Karpas-422 (cell line): ENCODE measurements at regions not wholly inside any gene's neighbourhood (a gene's known extent, or its start where the extent isn't known, plus 50 kb on each side); places are given as distances from the start of the nearest gene placed in this dataset.
A peak's percentile ranks its signal among the peaks of the same experiment; 100 is the strongest.

Experiments
- DNase-seq: peaks from one replicate; pipeline ENCODE4 v3.0.0-alpha.2; 2015
- H2AFZ ChIP-seq: fragments of 200-600 bp; sonication (generic); 2 replicates; pipeline ENCODE4 v1.6.1; 2014; ENCODE audit warnings: antibody characterized with exemption, low read length, mixed read lengths
- H3K27ac ChIP-seq: fragments of 200-600 bp; sonication (generic); 2 replicates; pipeline ENCODE4 v1.5.1; 2014; ENCODE audit warnings: mild to moderate bottlenecking, low read length, moderate library complexity
- H3K27me3 ChIP-seq: fragments of 200-600 bp; sonication (generic); 2 replicates; pipeline ENCODE4 v1.6.1; 2014; ENCODE audit warnings: low read length, mixed read lengths
- H3K36me3 ChIP-seq: fragments of 200-600 bp; sonication (generic); 2 replicates; pipeline ENCODE4 v1.6.1; 2014; ENCODE audit warnings: low read length, mixed read lengths; ENCODE audit not compliant: insufficient read depth
- H3K4me1 ChIP-seq: fragments of 200-600 bp; sonication (generic); 2 replicates; pipeline ENCODE4 v1.6.1; 2014; ENCODE audit warnings: mild to moderate bottlenecking, low read length, mixed read lengths
- H3K4me2 ChIP-seq: fragments of 200-600 bp; sonication (generic); 2 replicates; pipeline ENCODE4 v1.6.1; 2014; ENCODE audit warnings: low read length, low read depth, mild to moderate bottlenecking; ENCODE audit not compliant: poor library complexity, severe bottlenecking
- H3K4me3 ChIP-seq: fragments of 200-600 bp; sonication (generic); 2 replicates; pipeline ENCODE4 v1.5.1; 2014; ENCODE audit warnings: mild to moderate bottlenecking, antibody characterized with exemption, low read length, mixed read lengths
- H3K79me2 ChIP-seq: fragments of 200-600 bp; sonication (generic); 2 replicates; pipeline ENCODE4 v1.6.1; 2014; ENCODE audit warnings: mild to moderate bottlenecking, low read length, mixed read lengths
- H3K9ac ChIP-seq: fragments of 200-600 bp; sonication (generic); 2 replicates; pipeline ENCODE4 v1.6.0; 2014; ENCODE audit warnings: low read length
- H3K9me2 ChIP-seq: fragments of 200-600 bp; sonication (generic), shearing (Covaris generic); replicated peaks from 2 replicates; pipeline ENCODE4 v1.6.0; 2014; ENCODE audit warnings: mild to moderate bottlenecking, low read length, moderate library complexity; ENCODE audit not compliant: insufficient read depth
- H3K9me3 ChIP-seq: fragments of 300-700, 200-600 bp; sonication (generic); 2 replicates; pipeline ENCODE4 v1.6.1; 2014; ENCODE audit warnings: low read length, mixed read lengths
- H4K20me1 ChIP-seq: fragments of 200-600 bp; sonication (generic); 2 replicates; pipeline ENCODE4 v1.6.1; 2014; ENCODE audit warnings: mild to moderate bottlenecking, antibody characterized with exemption, low read length, low read depth; ENCODE audit not compliant: insufficient read depth

DNA sequence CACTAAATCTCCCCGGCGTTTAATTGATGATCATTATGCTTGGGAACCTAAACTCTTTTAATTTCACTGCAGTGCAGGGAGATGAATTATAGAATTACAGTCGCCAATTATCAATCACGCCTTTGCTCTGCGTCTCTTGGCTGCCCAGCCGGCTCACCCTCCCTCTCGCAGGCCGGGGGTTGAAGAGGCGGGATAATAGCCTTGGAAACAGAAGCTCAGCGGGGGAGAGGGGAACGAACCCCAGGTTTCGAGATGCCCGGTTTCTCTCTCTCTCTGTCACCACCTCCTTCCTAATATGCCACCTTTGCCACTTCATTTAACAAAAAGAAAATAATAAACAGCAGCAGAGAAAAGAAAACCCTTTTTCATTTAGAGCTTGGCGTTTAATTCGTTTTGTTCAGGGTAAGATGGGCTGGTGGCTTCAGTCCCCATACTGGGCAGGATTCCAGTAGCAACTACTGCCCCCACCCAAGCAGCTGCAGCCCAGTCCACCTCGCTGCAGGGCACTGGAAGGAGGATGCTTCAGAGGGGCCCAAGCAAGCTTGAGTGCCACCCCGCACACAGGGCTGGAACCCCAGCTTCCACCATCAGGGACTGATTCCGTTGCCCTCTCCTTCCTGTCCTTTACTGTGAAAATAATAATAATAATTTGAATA, 271.7 kb downstream of the BUD13 start:
- no peak overlapping the region for H3K9ac ChIP-seq
- no peak overlapping the region for H3K4me3 ChIP-seq
- no peaks in the 10 kb centered on the region for H3K9me3 ChIP-seq
- H4K20me1 ChIP-seq, result no peaks in the 10 kb centered on the region
- H2AFZ ChIP-seq, result no peak overlapping the region
- no peak for DNase-seq
- H3K9me2 ChIP-seq, result no peaks in the 10 kb centered on the region
- no peaks in the 10 kb centered on the region for H3K4me1 ChIP-seq
- no peak overlapping the region for H3K4me2 ChIP-seq
- no peaks in the 10 kb centered on the region for H3K36me3 ChIP-seq
- H3K27me3 ChIP-seq, result no peaks in the 10 kb centered on the region
- H3K79me2 ChIP-seq, result no peaks in the 10 kb centered on the region
- no peak overlapping the region for H3K27ac ChIP-seq

GRCh38 chr11:116500026-116500946, 272.5 kb downstream of the BUD13 start:
- H3K9me2 ChIP-seq, result no peaks in the 10 kb centered on the region
- no peaks in the 10 kb centered on the region for H3K36me3 ChIP-seq

DNA sequence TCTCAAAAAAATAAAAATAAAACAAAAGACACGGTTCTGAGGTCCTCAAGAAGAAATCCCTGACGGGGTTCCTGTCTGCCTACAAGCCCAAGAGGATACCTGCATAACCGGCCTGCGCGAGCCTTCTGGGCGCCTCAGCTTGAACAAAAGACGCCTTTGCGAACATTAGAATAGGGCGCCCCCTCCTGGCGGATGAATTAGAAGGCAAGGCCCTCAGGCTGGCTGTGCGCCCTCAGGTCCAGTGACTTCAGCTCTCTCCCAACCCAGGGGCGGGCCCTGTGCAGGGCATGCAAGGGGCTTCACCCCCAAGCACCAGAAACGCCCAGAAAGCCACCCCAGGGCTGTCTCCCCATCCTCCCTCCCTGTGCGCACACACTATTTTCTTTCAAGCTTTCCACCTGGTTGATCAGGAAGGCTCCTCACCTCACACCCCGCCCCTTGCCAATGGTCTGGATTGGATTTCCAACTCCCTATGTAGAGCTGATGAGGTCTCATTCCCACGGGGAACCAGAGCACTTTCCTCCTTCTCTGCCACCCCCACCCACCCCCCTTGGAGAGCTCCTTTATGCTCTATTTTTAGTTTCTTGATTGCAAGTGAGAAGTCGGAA, 273.3 kb downstream of the BUD13 start:
- Histone ChIP-seq H4K20me1 (no peaks in the 10 kb centered on the region), H3K27ac (no peak overlapping the region), H3K27me3 (no peaks in the 10 kb centered on the region), H3K4me3 (no peak overlapping the region), H3K9me2 (no peaks in the 10 kb centered on the region), H3K79me2 (no peaks in the 10 kb centered on the region), H2AFZ (no peak overlapping the region), H3K9me3 (no peaks in the 10 kb centered on the region), H3K4me1 (no peaks in the 10 kb centered on the region), H3K36me3 (no peaks in the 10 kb centered on the region), H3K9ac (no peak overlapping the region), H3K4me2 (no peak overlapping the region)
- DNase-seq, result peak; percentile 82

More at GRCh38 chr11:116500026-116500946, 272.5 kb downstream of the BUD13 start:
- no peak overlapping the region for H3K27ac ChIP-seq
- no peak for DNase-seq
- no peaks in the 10 kb centered on the region for H3K79me2 ChIP-seq
- no peaks in the 10 kb centered on the region for H3K9me3 ChIP-seq
- no peak overlapping the region for H3K4me2 ChIP-seq
- H4K20me1 ChIP-seq, result no peaks in the 10 kb centered on the region
- H3K27me3 ChIP-seq, result no peaks in the 10 kb centered on the region
- no peak overlapping the region for H2AFZ ChIP-seq
- H3K9ac ChIP-seq, result no peak overlapping the region
- no peak overlapping the region for H3K4me3 ChIP-seq
- H3K4me1 ChIP-seq, result no peaks in the 10 kb centered on the region

- H3K27ac ChIP-seq, result no peak overlapping the region
- H3K36me3 ChIP-seq, result no peaks in the 10 kb centered on the region
- H3K4me2 ChIP-seq, result no peak overlapping the region
- H3K79me2 ChIP-seq, result no peaks in the 10 kb centered on the region
- no peak overlapping the region for H2AFZ ChIP-seq
- no peaks in the 10 kb centered on the region for H3K9me2 ChIP-seq
- no peaks in the 10 kb centered on the region for H3K4me1 ChIP-seq
- no peaks in the 10 kb centered on the region for H3K9me3 ChIP-seq
- H3K27me3 ChIP-seq, result no peaks in the 10 kb centered on the region
- H3K9ac ChIP-seq, result no peak overlapping the region
- DNase-seq, result no peak
- no peaks in the 10 kb centered on the region for H4K20me1 ChIP-seq
- no peak overlapping the region for H3K4me3 ChIP-seq
Observed at GRCh38 chr11:116498161-116498560, 274.6 kb downstream of the BUD13 start.

GRCh38 chr11:116492600-116492999, 280.2 kb downstream of the BUD13 start:
- Histone ChIP-seq H3K36me3 (no peaks in the 10 kb centered on the region), H3K27me3 (no peaks in the 10 kb centered on the region), H3K4me2 (no peak overlapping the region), H3K9me2 (no peaks in the 10 kb centered on the region), H3K79me2 (no peaks in the 10 kb centered on the region), H3K9me3 (no peaks in the 10 kb centered on the region), H4K20me1 (no peaks in the 10 kb centered on the region), H2AFZ (no peak overlapping the region), H3K4me1 (no peaks in the 10 kb centered on the region), H3K4me3 (no peak overlapping the region), H3K9ac (no peak overlapping the region), H3K27ac (no peak overlapping the region)
- no peak for DNase-seq

DNA sequence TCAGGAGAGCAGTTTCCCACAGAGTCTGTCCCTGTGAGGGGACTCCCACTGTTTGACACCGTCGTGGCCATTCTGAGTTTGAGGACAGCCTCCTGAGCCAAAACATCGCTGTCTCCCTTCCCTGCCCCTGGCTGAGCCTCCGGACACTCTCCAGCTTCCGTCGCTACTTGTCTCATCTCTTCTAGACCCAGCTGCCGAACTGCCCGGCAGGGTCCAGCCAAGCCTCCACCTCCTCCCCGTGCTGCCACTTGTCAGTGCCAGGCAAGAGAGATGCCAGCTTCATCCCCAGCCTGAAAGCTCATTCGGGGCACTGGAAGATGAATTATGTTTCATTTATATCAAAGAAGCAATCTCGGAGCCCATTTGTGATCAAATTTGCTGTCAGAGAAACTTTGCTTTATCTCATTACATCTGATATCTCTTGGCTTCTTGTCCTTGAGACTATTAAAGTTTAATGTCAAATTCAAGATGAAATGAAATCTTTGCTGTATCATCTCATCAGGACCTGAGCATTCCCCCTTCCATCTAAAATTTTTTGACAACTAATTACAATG, 283.9 kb downstream of the BUD13 start:
- H3K27ac ChIP-seq, result no peak overlapping the region

DNA sequence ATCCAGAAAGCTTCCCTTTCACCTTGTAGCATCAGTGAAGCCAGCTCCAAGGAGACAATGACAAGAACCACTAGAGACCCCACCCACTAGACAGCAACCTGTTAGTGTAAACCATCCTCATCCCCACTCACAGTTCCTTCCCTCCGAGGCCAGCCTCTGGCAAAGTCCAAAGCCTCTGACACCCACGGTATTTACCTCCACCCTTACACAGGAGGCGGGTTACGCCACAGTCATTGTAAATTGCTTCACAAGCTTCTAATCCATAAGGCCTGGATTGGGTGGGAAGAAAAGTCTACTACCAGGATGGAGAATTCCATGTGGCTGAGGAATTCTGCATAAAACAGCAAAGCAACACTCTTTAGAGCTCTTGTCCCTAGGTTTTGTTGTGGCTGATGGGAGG, 287.4 kb downstream of the BUD13 start:
- no peak overlapping the region for H3K9ac ChIP-seq

More for the DNA sequence above, 283.9 kb downstream of the BUD13 start:
- H3K79me2 ChIP-seq, result no peaks in the 10 kb centered on the region
- no peak overlapping the region for H3K4me2 ChIP-seq
- H3K9me2 ChIP-seq, result no peaks in the 10 kb centered on the region
- no peaks in the 10 kb centered on the region for H3K27me3 ChIP-seq
- no peak overlapping the region for H3K9ac ChIP-seq
- no peaks in the 10 kb centered on the region for H3K9me3 ChIP-seq
- H2AFZ ChIP-seq, result no peak overlapping the region
- no peak overlapping the region for H3K4me3 ChIP-seq
- no peaks in the 10 kb centered on the region for H3K4me1 ChIP-seq
- no peaks in the 10 kb centered on the region for H3K36me3 ChIP-seq
- H4K20me1 ChIP-seq, result no peaks in the 10 kb centered on the region
- no peak for DNase-seq

DNA sequence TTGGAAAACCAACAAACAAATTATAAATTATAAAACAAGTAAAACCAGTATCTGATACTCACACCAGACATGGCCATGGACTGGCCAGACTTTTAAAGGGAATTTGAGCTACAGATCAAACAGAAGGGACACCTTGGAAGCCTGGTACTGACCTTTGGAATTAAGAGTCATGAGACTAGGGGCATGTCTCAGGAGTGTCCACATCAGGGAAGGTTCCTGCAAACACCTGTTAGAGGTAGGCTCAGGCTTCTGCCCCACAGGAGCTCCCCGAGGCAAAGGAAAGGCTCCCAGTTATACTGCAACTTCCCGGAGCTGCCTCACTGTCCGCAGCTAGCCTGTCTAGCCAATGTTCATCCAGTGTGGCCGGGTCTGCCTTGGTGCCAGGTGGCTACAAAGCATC, 290.1 kb downstream of the BUD13 start:
- Histone ChIP-seq H3K27ac (no peak overlapping the region), H3K9ac (no peak overlapping the region), H4K20me1 (no peaks in the 10 kb centered on the region), H3K9me2 (no peaks in the 10 kb centered on the region), H3K9me3 (no peaks in the 10 kb centered on the region), H3K79me2 (no peaks in the 10 kb centered on the region), H2AFZ (no peak overlapping the region), H3K4me2 (no peak overlapping the region), H3K27me3 (no peaks in the 10 kb centered on the region), H3K4me3 (no peak overlapping the region), H3K4me1 (no peaks in the 10 kb centered on the region), H3K36me3 (no peaks in the 10 kb centered on the region)
- no peak for DNase-seq

More for the DNA sequence above, 287.4 kb downstream of the BUD13 start:
- Histone ChIP-seq H3K9me3 (no peaks in the 10 kb centered on the region), H3K27ac (no peak overlapping the region), H3K4me3 (no peak overlapping the region), H3K4me2 (no peak overlapping the region), H3K27me3 (no peaks in the 10 kb centered on the region), H3K9me2 (no peaks in the 10 kb centered on the region), H3K36me3 (no peaks in the 10 kb centered on the region), H3K79me2 (no peaks in the 10 kb centered on the region), H2AFZ (no peak overlapping the region), H4K20me1 (no peaks in the 10 kb centered on the region), H3K4me1 (no peaks in the 10 kb centered on the region)
- DNase-seq, result no peak
